AG04450 (cell line): ENCODE measurements at regions not wholly inside any gene's neighbourhood (a gene's known extent, or its start where the extent isn't known, plus 50 kb on each side); places are given as distances from the start of the nearest gene placed in this dataset.

Experiments
- CTCF ChIA-PET: fragments of 300-600, 350-600 bp; formaldehyde crosslinking; extraction: SDS; loops from one replicate; lab custom pipeline; 2022; ENCODE audit warnings: antibody characterized with exemption, inconsistent platforms; lab: Charles Lee
- POLR2A ChIA-PET: fragments of 350-600 bp; formaldehyde crosslinking; extraction: SDS; loops from one replicate; lab custom pipeline; 2021; ENCODE audit warnings: antibody characterized with exemption, inconsistent platforms; lab: Yijun Ruan, JAX
- DNase-seq: peaks from one replicate; pipeline ENCODE4 v3.0.0-alpha.2; 2011; ENCODE audit warnings: low read depth, low spot score
- H3K27ac ChIP-seq: one replicate; pipeline ENCODE4 v1.5.1; 2012; ENCODE audit warnings: low read depth, low read length, control low read depth
- H3K27me3 ChIP-seq: one replicate; pipeline ENCODE4 v1.6.0; 2012; ENCODE audit warnings: low read length; ENCODE audit not compliant: control insufficient read depth, insufficient read depth
- H3K4me3 ChIP-seq: 2 replicates; pipeline ENCODE4 v1.5.1; 2011; ENCODE audit warnings: mild to moderate bottlenecking, low read depth, low read length, control low read depth
- H3K9me3 ChIP-seq: 2 replicates; pipeline ENCODE4 v1.5.1; 2012; ENCODE audit warnings: low read length; ENCODE audit not compliant: control insufficient read depth, insufficient read depth
- CTCF ChIP-seq: IDR thresholded peaks from 2 replicates; pipeline ENCODE4 v1.5.1; 2011; ENCODE audit warnings: low read depth, low read length, control low read depth, inconsistent platforms

- ChIA-PET CTCF (no interaction called here), POLR2A (no interaction called here)
- no peak overlapping the region for H3K4me3 ChIP-seq
- no peak for TF ChIP-seq CTCF
- H3K27me3 ChIP-seq, result no peaks in the 10 kb centered on the region
- no peak for DNase-seq
- no peaks in the 10 kb centered on the region for H3K9me3 ChIP-seq
- no peak overlapping the region for H3K27ac ChIP-seq
Observed at GRCh38 chrX:129188231-129188630, 335.1 kb downstream of the SMARCA1 start.

GRCh38 chrX:129176710-129177109 is 346.6 kb downstream of the SMARCA1 start:
- DNase-seq, result no peak
- no peaks in the 10 kb centered on the region for H3K27me3 ChIP-seq
- H3K9me3 ChIP-seq, result no peaks in the 10 kb centered on the region
- H3K27ac ChIP-seq, result no peak overlapping the region
- ChIA-PET POLR2A (no interaction called here), CTCF (no interaction called here)
- TF ChIP-seq CTCF, result no peak
- no peak overlapping the region for H3K4me3 ChIP-seq

GRCh38 chrX:129161108-129161507 is 362.2 kb downstream of the SMARCA1 start:
- Histone ChIP-seq H3K4me3 (no peak overlapping the region), H3K27me3 (no peaks in the 10 kb centered on the region), H3K9me3 (no peaks in the 10 kb centered on the region), H3K27ac (no peak overlapping the region)
- no peak for TF ChIP-seq CTCF
- DNase-seq, result no peak
- ChIA-PET CTCF (no interaction called here), POLR2A (no interaction called here)

GRCh38 chrX:129158505-129158904 is 364.8 kb downstream of the SMARCA1 start:
- Histone ChIP-seq H3K4me3 (no peak overlapping the region), H3K27me3 (no peaks in the 10 kb centered on the region), H3K9me3 (no peaks in the 10 kb centered on the region), H3K27ac (no peak overlapping the region)
- no peak for DNase-seq
- ChIA-PET POLR2A (no interaction called here), CTCF (no interaction called here)
- no peak for TF ChIP-seq CTCF

- CTCF ChIA-PET, result no interaction called here
- TF ChIP-seq CTCF, result no peak
- Histone ChIP-seq H3K27ac (no peak overlapping the region), H3K27me3 (no peaks in the 10 kb centered on the region), H3K4me3 (no peak overlapping the region), H3K9me3 (no peaks in the 10 kb centered on the region)
- DNase-seq, result no peak
- POLR2A ChIA-PET, result no interaction called here
Observed at GRCh38 chrX:129145840-129146272, 377.4 kb downstream of the SMARCA1 start.
